ENCODE measurements at regions not wholly inside any gene's neighbourhood (a gene's known extent, or its start where the extent isn't known, plus 50 kb on each side); places are given as distances from the start of the nearest gene placed in this dataset.
A peak's percentile ranks its signal among the peaks of the same experiment; 100 is the strongest.

DNA sequence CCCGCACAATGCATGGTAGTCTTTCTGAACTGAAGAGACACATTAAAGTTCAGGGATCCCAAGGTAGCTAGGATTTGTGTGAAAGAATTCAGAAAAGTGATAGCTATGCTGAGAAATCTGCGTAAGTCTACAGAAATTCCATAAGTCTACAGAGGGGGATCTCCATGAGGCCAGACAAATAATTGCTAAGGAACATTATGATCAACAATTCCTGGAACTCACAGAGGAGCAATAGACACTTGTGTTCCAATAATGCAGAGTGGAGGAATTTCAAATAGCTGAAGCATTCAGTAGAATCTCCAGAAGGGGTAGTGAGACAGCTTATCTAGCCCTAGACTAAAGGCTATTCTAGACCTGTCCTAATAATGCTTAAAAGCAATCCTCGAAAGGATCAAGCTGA, 315.7 kb upstream of the ECI2 start:
- H4K20me1 ChIP-seq (replicated peaks; ENCODE audit: control insufficient read depth, extremely low read depth, insufficient read depth, low read length), result no peaks in the 10 kb centered on the region
- H3K27ac ChIP-seq (ENCODE audit: insufficient read depth, low read depth, low read length), result no peak overlapping the region
- intact Hi-C loops (cut with micrococcal nuclease) (no loop called here), dilution Hi-C loops (cut with MboI; ENCODE audit: extremely low pct_ligation_motif_present, low sequenced_read_pairs) (no loop called here)
- H3K4me1 ChIP-seq (ENCODE audit: control insufficient read depth, extremely low read depth, insufficient read depth, low read length), result no peaks in the 10 kb centered on the region
- no peak overlapping the region for H3K4me2 ChIP-seq (ENCODE audit: insufficient read depth, low read length)
- no TSS peak for BruUV-seq (replicated peaks)
- no peaks in the 10 kb centered on the region for H3K79me2 ChIP-seq (ENCODE audit: control insufficient read depth, insufficient read depth, low read length)
- H3K27me3 ChIP-seq (ENCODE audit: control insufficient read depth in 2 of 2, insufficient read depth in 2 of 2, low read length in 2 of 2), result no peaks in the 10 kb centered on the region
- FAIRE-seq, result peak; percentile 26
- CTCF ChIA-PET, result interaction anchor here (1.1 to 2.7 kb wide), 2 partner anchors 8 to 15 kb away, joined by 3 to 7 read pairs; no protein-coding TSS in a partner anchor
- POLR2A ChIA-PET, result no interaction called here
- H3K4me3 ChIP-seq (replicated peaks in 1 of 3; ENCODE audit: insufficient read depth in 1 of 3, low read depth in 1 of 3, low read length in 3 of 3), result no peak overlapping the region
- H3K9me1 ChIP-seq (replicated peaks; ENCODE audit: control insufficient read depth, extremely low read depth, insufficient read depth, low read length), result no peaks in the 10 kb centered on the region
- H3K9me3 ChIP-seq (replicated peaks; ENCODE audit: control insufficient read depth, insufficient read depth, low read length), result peaks cover 2% of the 10 kb centered on the region
- H3K36me3 ChIP-seq (ENCODE audit: control insufficient read depth in 2 of 2, extremely low read depth in 1 of 2, insufficient read depth in 2 of 2, low read length in 2 of 2), result no peaks in the 10 kb centered on the region
- no peak overlapping the region for H3K9ac ChIP-seq (replicated peaks; ENCODE audit: extremely low read depth, insufficient read depth, low read length)
- no peak for TF ChIP-seq JUN (IDR thresholded peaks at IDR 0.05; ENCODE audit: borderline replicate concordance, insufficient read depth, insufficient read length, low read depth)
- no peak for TF ChIP-seq FOS (IDR thresholded peaks at IDR 0.05; ENCODE audit: borderline replicate concordance, insufficient read depth, low read length)
- no peak overlapping the region for H2AFZ ChIP-seq (ENCODE audit: low read depth, low read length)
- DNase-seq (ENCODE audit: low read depth, low spot score), result no peak

- dilution Hi-C loops (cut with MboI; ENCODE audit: extremely low pct_ligation_motif_present, low sequenced_read_pairs), result no loop called here
- Histone ChIP-seq H3K36me3 (ENCODE audit: control insufficient read depth in 2 of 2, extremely low read depth in 1 of 2, insufficient read depth in 2 of 2, low read length in 2 of 2) (no peaks in the 10 kb centered on the region), H3K79me2 (ENCODE audit: control insufficient read depth, insufficient read depth, low read length) (no peaks in the 10 kb centered on the region), H2AFZ (ENCODE audit: low read depth, low read length) (no peak overlapping the region), H3K4me2 (ENCODE audit: insufficient read depth, low read length) (no peak overlapping the region), H3K4me1 (ENCODE audit: control insufficient read depth, extremely low read depth, insufficient read depth, low read length) (no peaks in the 10 kb centered on the region), H4K20me1 (replicated peaks; ENCODE audit: control insufficient read depth, extremely low read depth, insufficient read depth, low read length) (no peaks in the 10 kb centered on the region), H3K9me3 (replicated peaks; ENCODE audit: control insufficient read depth, insufficient read depth, low read length) (peaks cover 2% of the 10 kb centered on the region), H3K4me3 (replicated peaks in 1 of 3; ENCODE audit: insufficient read depth in 1 of 3, low read depth in 1 of 3, low read length in 3 of 3) (no peak overlapping the region), H3K9me1 (replicated peaks; ENCODE audit: control insufficient read depth, extremely low read depth, insufficient read depth, low read length) (no peaks in the 10 kb centered on the region), H3K27me3 (ENCODE audit: control insufficient read depth in 2 of 2, insufficient read depth in 2 of 2, low read length in 2 of 2) (no peaks in the 10 kb centered on the region), H3K27ac (ENCODE audit: insufficient read depth, low read depth, low read length) (no peak overlapping the region), H3K9ac (replicated peaks; ENCODE audit: extremely low read depth, insufficient read depth, low read length) (no peak overlapping the region)
- DNase-seq (ENCODE audit: low read depth, low spot score) (no peak), FAIRE-seq (no peak)
- ChIA-PET POLR2A (no interaction called here), CTCF (interaction anchor here (1.2 to 2.7 kb wide), 3 partner anchors 8 to 91 kb away, joined by 4 to 7 read pairs (median 4); no protein-coding TSS in a partner anchor)
- TF ChIP-seq MAX (IDR thresholded peaks at IDR 0.05; ENCODE audit: insufficient read depth, insufficient read length) (no peak), CTCF (IDR thresholded peaks at IDR 0.05; ENCODE audit: extremely low read depth in 1 of 2, insufficient read depth in 1 of 2, low read depth in 1 of 2, low read length in 2 of 2) (no peak), MYC (IDR thresholded peaks at IDR 0.05; ENCODE audit: low read depth, low read length) (no peak), GATA2 (IDR thresholded peaks at IDR 0.05; ENCODE audit: insufficient read depth, insufficient read length, low read depth, low read length) (no peak)
- intact Hi-C loops (cut with micrococcal nuclease), result no loop called here
- BruUV-seq (replicated peaks), result no TSS peak
Observed at GRCh38 chr6:4450237-4450636, 314.9 kb upstream of the ECI2 start.
